SK-N-SH treated with all-trans-retinoic acid at 6 μM for 48 hours (cell line): ENCODE measurements at regions not wholly inside any gene's neighbourhood (a gene's known extent, or its start where the extent isn't known, plus 50 kb on each side); places are given as distances from the start of the nearest gene placed in this dataset.

Experiments
- POU6F1 ChIP-seq: fragments of 250-450 bp; sonication (Bioruptor Pico); IDR thresholded peaks from 2 replicates; pipeline ENCODE4 v1.8.0; 2021; ENCODE audit warnings: low read depth, mild to moderate bottlenecking, moderate library complexity, borderline replicate concordance
- TCF4 ChIP-seq: fragments of 250-450 bp; sonication (Bioruptor Pico); IDR thresholded peaks from 2 replicates; pipeline ENCODE4 v1.8.0; 2021; ENCODE audit warnings: mild to moderate bottlenecking, moderate library complexity, borderline replicate concordance
- ZFP3 ChIP-seq: fragments of 250-450 bp; sonication (Bioruptor Pico); IDR thresholded peaks from 2 replicates; pipeline ENCODE4 v1.5.0; 2020; ENCODE audit warnings: mild to moderate bottlenecking, moderate library complexity
- TF ChIP-seq, protein P1 (sequence below): fragments of 250-450 bp; sonication (Bioruptor Pico); IDR thresholded peaks from 2 replicates; pipeline ENCODE4 v1.8.0; 2020; ENCODE audit warnings: mild to moderate bottlenecking, moderate library complexity, borderline replicate concordance
- TF ChIP-seq, protein P2 (sequence below): fragments of 250-450 bp; sonication (Bioruptor Pico); IDR thresholded peaks from 2 replicates; pipeline ENCODE4 v1.5.1; 2020; ENCODE audit warnings: low read depth, mild to moderate bottlenecking, moderate library complexity

- TF ChIP-seq, protein P1, sequence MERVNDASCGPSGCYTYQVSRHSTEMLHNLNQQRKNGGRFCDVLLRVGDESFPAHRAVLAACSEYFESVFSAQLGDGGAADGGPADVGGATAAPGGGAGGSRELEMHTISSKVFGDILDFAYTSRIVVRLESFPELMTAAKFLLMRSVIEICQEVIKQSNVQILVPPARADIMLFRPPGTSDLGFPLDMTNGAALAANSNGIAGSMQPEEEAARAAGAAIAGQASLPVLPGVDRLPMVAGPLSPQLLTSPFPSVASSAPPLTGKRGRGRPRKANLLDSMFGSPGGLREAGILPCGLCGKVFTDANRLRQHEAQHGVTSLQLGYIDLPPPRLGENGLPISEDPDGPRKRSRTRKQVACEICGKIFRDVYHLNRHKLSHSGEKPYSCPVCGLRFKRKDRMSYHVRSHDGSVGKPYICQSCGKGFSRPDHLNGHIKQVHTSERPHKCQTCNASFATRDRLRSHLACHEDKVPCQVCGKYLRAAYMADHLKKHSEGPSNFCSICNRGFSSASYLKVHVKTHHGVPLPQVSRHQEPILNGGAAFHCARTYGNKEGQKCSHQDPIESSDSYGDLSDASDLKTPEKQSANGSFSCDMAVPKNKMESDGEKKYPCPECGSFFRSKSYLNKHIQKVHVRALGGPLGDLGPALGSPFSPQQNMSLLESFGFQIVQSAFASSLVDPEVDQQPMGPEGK, result no peak
- TF ChIP-seq POU6F1 (no peak), TCF4 (CRISPR knock-in tag) (no peak), ZFP3 (CRISPR knock-in tag) (no peak)
- TF ChIP-seq, protein P2, sequence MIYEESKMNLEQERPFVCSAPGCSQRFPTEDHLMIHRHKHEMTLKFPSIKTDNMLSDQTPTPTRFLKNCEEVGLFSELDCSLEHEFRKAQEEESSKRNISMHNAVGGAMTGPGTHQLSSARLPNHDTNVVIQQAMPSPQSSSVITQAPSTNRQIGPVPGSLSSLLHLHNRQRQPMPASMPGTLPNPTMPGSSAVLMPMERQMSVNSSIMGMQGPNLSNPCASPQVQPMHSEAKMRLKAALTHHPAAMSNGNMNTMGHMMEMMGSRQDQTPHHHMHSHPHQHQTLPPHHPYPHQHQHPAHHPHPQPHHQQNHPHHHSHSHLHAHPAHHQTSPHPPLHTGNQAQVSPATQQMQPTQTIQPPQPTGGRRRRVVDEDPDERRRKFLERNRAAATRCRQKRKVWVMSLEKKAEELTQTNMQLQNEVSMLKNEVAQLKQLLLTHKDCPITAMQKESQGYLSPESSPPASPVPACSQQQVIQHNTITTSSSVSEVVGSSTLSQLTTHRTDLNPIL (CRISPR knock-in tag), result no peak
These were observed 209.0 kb downstream of the MC4R start for GRCh38 chr18:60163622-60164021.
